ENCODE measurements at regions not wholly inside any gene's neighbourhood (a gene's known extent, or its start where the extent isn't known, plus 50 kb on each side); places are given as distances from the start of the nearest gene placed in this dataset.
"Not testable (repeated sequence)": the region's sequence is repeated elsewhere in the genome, so short reads cannot be mapped to it uniquely, and the experiment has no call there.

- DNase-seq = no peak
Observed at GRCh38 chr3:81823882-81824395, 62.5 kb upstream of the GBE1 start.

- DNase-seq = no peak
Observed at GRCh38 chr3:81823086-81823485, 61.6 kb upstream of the GBE1 start.

GRCh38 chr3:81816473-81817250, 55.2 kb upstream of the GBE1 start:
- DNase-seq = no peak

- not testable (repeated sequence) for DNase-seq
Observed at GRCh38 chr3:81812098-81812497, 50.7 kb upstream of the GBE1 start.
